Stimulated activated CD4-positive, alpha-beta T cell treated with anti-CD3 and anti-CD28 coated beads, Interleukin-4, amount 100 ng/mL, for 24 hours (primary cell): ENCODE measurements at regions not wholly inside any gene's neighbourhood (a gene's known extent, or its start where the extent isn't known, plus 50 kb on each side); places are given as distances from the start of the nearest gene placed in this dataset.
"Not testable (repeated sequence)": the region's sequence is repeated elsewhere in the genome, so short reads cannot be mapped to it uniquely, and the experiment has no call there.

Source experiments
- DNase-seq: peaks from one replicate; pipeline ENCODE4 v3.0.0-alpha.2; 2020

DNA sequence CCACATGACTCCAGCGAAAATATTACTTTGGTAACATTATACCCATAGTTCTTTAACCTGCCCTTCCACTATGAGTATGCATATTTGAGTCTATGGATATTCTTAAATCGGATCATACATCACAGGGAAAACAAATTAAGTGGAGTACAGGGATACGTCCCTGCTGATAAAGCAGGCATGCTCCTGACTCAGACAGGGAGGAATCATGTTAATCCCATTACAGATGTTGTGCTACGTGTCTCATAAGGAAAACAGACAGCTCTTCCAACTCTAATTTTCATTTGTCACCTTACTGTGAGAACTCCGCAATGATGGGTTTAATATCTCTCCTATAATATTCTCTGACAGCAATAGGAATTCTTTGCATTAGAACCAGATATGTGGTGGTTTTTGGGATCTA, 469.5 kb upstream of the POM121L12 start:
- no peak for DNase-seq

DNA sequence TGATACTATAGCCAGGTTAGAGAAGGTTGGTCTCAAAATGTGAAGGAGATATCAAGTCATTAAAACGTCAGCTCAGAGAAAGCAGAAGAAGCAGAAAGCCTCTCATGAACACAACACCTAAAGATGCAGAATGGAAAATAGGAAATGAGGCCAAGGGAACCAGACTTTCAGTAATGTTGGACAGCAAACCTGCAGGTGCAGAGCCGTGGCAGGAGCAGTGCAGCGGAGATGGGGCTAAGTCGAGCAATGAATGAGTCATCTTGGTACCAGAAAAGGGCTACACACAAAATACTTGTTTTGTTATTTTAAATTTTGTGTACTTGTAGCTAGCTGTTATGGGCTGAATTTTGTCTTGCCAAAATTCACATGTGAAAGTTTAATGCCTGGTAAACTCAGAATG, 479.6 kb upstream of the POM121L12 start:
- DNase-seq = no peak

DNA sequence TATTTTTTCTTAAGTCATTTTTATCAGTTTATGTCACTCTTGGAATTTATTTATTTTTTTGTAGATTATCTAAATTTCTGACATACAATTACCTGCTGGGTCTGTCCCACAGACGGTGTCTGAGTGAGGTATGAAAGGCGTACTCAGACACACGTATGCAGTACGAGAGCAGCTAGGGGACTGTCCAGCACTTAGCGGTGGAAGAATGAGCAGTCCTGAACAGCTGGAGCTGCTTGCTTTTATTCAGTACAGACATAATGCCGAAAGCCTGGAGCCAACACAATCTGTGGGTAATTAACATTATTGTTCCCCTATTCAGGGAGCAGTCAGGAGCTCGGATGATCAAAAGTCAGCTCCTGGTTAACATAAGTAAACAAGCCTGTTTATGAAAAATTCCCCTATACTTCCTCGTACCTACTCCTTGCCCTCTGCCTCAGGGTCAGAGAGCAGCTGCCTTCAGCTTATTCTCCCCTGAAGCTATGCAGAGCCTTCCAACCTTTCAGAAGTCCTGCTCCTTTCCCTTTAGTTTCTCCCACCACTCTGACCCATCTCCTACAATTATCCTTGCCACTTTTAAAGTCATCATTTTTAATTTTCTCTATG, 488.0 kb upstream of the POM121L12 start:
- no peak for DNase-seq

DNA sequence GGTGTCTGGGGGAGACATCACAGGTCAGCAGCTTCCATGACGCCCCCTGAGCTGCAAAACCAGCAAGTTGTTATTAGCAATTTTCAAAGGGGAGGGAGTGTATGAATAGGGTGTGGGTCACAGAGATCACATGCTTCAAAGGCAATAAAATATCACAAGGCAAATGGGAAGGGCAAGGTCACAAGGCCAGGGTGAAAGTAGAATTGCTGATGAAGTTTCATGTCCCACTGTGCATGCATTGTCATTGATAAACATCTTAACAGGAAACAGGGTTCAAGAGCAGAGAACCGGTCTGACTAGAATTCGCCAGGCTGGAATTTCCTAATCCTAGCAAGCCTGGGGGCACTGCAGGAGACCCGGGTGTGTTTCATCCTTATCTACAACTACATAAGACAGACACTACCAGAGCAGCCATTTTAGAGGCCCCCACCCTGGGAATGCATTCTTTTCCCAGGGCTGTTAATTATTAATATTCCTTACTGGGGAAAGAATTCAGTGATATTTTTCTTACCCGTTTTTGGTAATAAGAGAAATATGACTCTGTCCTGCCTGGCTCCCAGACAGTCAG, 494.2 kb upstream of the POM121L12 start:
- DNase-seq = not testable (repeated sequence)

DNA sequence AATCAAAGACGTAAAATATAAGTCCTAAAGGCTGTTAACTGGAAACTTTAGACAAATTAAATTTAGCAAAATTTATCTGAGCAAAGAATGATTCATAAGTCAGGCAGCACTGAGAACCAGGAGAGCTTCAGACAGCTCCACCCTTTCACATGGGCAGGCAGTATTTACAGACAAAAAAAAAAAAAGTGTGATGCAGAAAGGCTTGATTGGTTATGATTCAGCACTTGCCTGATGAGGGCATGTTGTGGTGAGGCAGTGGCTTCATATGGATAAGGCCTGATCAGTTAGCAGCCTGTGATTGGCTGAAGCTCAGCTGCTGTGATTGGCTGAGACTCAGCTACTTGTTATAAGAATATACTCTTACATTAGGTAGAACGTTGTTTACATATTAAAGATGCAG, 495.4 kb upstream of the POM121L12 start:
- no peak for DNase-seq

DNA sequence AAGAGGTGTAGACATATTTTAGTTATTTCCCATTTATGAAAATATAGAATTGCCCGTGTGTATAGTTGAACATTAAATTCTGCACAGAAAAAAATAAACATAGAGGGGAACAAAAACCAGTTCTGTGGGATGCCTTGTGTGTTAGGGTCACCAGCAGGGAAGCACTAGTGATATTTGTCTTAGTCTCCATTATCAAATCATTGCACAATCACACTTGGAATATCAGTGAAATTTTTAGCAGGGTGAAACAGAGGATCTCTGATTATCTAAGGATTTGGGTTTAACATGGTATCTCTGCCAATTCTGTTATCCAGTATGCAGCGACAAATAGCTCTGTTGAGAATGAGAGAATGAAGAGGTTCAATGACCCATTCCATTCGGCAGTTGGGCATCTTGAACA, 496.0 kb upstream of the POM121L12 start:
- no peak for DNase-seq

DNA sequence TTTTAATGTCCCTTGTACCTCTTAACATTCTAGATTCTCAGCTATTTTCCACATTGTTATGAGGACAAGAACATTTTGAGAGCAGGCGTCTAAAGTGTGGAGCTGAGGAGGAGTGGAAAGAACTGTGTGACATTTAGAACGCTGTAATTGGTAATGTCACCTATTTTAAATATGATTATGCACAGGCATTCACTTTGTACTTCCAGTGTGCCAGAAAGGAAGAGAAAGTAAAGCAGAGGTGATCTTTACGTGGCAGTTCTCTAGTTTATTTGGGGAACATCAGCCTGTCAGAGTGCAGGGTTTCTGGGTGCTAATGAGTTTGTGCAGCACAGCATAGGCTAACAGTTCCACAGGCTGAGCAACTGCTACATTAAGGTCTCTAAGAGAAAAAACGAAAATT, 498.4 kb upstream of the POM121L12 start:
- DNase-seq = no peak

DNA sequence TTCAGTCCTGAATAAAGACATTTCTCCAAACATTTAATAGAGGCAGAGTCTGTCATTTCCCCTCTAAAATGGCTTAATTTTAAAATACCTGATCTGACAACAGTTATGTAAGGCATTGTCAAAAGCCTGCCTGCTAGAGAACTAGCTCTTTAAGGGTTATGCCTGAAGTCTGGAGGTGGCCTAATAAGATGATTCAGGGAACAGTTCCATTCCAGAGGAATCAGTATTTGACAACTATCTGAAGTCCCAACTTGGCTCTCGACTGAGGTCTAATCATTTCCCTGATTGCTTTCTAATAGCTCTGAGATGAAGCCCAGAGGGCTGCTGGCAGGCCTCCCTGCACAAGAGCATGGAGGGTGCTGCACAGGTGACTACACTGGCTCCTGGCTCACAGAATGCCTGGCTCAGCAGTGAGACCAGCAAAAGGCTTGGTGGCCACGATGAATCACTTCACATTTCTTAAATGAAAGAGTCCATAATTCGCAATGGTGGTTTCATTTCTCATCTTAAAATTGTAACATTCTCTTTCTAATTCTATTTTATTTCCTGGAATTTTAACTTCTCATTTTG, 509.6 kb upstream of the POM121L12 start:
- no peak for DNase-seq

DNA sequence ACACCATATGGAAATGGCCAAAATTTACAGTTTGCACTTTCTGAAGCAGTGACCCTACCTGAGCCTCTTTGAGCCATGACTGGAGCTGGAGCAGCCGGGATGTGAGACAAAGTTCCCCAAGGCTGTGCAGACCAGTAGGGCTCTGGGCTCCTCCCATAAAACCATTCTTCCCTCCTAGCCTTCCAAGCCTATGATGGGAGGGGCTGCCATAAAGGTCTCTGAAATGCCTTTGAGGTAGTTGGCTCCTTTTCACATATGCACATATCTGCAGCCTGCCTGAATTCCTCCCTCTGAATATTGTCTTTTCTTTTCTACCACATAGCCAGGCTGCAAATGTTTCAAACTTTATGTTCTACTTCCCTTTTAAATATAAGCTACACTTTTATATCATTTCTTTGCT, 516.6 kb upstream of the POM121L12 start:
- DNase-seq = no peak

DNA sequence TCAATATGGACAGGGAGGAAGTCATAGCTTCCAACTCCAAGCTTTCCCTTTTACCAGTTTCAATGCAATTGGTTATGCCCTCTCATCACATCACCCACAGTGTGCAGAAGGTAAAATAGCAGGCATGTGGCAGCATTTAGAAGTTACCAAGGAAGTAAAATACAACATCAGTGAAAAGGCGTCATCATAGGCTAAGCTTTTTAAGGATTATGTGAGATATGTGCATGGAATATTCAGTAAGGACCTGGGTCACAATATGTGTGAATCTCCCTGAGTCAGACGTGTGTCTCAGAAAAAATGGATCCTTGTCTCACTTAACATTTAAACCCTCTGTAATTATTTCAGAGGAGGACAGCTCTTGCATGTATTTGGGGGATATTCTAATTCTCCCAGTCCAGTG, 522.8 kb upstream of the POM121L12 start:
- no peak for DNase-seq

DNA sequence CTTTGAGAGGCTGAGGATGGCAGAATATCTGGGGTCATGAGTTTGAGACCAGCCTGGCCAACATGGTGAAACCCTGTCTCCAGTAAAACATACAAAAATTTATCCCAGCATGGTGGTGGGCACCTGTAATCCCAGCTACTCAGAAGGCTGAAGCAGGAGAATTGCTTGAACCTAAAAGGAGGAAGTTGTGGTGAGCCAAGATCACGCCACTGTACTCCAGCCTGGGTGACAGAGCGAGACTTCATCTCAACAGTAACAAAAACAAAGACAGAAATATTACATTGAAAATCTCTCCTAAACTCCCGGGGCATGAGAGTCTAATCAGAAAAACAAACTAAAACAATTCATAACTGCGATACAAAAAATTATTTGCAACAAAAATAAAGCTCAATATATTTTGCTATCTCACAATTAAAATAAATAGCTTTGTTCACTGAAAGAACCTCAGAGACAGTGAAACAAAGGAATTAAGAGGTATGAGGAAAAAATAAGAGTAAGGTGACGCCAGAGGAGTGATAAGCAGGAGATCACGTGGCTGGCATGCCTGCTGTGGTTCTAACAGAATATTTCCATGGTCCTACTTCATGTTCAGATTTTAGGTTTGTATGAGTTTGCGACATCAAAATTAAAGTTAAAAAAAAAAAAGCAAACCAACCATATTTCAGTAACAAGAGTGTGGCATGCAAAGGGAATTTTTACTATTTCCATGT, 527.7 kb upstream of the POM121L12 start:
- no peak for DNase-seq

DNA sequence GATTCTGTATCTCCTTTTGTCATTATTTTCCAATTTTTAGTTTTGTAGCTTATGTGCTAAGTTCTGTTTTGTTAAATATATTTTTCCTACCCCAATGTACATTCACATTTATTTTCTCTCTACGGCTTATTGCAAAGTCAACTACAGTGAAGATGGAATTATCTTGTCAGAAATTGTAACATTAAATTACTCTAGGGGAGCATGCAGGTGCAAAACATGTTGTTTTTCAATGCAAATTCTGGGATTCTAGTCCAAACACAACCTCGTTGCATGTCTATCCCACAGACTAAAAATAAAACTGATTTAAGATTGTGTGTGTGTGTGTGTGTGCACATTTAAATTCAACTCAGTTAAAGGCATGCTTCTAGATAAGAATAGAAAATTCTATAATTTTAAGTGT, 529.1 kb upstream of the POM121L12 start:
- no peak for DNase-seq

DNA sequence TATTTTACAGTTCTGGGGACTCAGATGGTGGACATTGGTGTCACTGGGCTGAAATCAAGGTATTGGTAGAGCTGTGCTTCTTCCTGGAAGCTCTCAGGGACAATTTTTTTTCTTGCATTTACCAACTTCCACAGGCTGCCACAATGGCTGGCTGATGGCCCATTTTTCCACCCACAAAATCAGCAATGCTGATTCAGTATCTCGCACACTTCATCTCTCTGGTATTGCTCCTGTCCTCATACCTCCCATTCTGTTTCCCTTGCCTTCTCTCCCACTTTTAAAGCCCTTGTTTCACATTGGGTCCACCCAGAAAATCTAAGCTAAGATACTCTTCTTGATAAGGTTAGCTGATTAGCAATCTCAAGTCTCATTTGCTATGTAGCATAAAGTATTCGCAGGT, 530.9 kb upstream of the POM121L12 start:
- DNase-seq = no peak

DNA sequence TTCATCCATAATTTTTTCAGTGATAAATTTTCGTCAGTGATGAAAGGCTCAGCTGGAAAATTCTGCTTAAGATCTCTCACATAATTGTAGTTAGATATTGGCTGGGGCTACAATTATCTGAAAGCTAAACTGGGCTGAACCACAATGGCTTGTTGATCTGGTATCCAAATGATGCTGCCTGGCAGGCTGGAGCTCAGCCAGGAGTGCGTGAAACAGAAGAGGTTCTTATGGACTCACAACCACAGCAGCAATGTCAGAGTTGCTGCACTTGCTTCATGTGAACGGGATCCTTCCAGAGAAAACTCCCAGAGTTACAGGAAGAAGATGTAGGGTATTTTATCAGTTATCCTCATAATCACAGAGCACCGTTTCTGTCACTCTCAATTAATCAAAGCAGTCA, 533.2 kb upstream of the POM121L12 start:
- DNase-seq = no peak

DNA sequence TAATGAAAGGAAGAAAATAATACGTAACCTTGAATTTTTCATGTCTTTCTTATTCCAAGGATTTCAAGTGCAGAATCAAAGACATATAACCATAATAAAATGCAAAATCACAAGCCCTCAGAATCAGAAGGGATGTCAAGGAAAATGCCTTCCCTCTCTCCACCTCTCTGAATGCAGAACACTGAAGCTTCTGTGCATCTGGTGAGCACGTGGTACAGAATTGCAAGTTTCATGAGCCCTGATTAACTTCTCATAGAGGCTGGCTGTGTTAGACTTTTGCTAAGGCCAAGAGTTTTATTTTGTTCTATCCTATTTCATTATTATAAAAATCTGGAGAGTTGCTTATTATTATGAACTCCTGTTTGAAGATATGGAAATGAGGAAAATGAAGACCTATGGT, 533.7 kb upstream of the POM121L12 start:
- no peak for DNase-seq

DNA sequence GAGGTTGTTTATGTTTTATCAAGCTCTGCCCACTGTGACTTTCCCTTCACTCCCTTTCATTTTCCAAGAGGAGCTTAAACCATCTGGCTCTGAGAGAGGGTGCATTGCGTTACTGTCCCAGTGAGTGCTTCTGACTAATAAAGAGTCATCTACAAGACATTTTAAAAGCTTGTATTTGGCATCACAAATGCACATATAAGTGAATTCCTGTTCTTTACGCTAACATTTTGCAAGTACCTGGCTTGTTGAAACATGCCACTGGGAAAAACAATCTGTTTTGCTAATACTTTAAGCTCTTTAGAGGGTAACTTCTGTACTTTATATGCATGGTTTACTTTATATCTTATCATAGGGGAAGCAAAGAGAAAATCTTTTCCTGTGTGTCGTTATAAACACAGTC, 534.6 kb upstream of the POM121L12 start:
- DNase-seq = no peak

DNA sequence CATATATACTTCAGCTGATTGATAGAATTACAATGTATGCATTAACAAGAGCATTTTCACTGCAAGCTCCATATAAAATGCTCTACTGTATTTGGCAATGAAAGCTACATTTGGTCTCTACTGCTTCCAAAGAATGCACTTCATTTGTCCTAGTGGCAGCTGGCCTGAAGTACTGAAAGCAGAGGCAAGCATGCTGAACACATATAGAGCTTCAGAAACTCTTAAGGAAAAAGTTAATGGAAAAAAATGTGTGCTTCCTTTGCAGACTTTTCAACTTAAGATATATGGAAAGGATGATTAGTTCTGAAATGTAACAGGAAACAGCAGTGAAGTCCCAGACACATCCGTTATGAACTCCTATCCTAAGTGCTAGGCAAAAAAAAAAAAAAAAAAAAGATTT, 537.1 kb upstream of the POM121L12 start:
- no peak for DNase-seq

DNA sequence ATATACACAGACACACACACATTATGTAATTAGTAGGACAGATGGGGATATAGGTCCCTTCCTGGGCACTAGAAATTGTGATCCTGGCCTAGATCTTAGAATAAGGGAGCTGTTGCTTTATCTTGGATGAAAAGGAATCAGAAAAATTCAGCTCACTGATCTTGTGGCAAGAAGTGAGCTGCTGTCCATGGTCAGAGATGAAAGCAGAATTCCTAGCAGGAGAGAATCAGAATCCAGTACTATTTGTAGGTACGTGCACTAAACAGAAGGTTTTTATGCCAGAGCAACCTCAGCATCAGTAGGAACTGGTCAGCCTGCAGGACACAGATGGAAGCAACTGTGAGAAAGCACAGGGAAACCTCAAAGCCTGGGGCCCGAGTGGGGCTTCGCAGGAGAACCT, 549.2 kb upstream of the POM121L12 start:
- DNase-seq = no peak

DNA sequence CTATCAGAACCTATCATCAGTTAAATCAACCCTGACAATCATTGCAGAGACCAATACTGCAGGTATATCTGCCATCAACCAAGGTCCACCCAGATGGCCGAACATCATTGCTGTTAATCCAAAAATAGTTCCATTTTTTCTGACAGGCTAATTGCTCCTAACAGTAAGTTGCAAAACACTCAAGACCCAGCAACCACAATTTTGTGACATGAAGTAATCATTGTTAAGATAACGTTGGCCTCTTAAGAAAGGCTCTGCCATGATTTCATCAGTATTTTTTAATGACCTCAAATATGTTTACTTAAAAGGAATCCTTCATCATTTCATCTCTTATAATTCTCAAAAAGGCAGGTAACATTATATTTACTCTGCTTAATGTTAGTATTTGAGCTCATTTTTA, 553.4 kb upstream of the POM121L12 start:
- no peak for DNase-seq

DNA sequence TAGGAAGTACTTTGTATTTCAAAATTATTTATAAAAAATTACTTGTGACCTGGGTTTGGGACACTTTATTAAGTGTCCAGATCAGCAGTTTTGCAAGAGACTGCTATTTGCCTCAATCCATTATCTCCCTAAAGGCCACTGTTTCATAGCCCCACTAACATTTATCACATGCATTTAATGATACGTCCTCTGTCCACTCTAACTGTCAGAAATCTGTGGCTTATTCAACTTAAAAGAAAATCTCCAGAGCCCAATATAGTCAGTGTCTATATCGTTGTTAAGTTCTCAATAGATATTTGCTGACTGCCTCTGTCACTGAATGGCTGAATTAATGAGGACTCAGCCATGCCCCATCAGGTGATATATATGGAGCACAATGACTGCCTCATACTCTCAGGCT, 553.9 kb upstream of the POM121L12 start:
- DNase-seq = no peak

DNA sequence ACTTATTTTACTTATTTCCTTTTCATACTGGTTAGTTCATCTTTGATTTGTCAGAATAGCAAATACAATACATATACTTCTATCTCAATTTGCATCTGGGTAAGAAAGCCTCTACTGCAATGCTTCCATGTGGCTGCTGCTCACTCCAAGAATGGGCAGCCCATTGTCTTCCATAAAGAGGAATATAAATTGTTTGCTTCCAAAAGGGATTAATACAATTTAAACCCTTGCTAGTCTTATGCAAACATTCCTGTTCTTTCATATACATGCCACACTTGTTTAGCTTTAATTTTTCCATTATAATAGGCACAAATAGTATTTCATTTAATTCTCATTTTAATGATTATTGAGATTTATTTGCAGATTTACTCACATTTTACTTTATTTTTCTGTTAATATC, 555.4 kb upstream of the POM121L12 start:
- no peak for DNase-seq

DNA sequence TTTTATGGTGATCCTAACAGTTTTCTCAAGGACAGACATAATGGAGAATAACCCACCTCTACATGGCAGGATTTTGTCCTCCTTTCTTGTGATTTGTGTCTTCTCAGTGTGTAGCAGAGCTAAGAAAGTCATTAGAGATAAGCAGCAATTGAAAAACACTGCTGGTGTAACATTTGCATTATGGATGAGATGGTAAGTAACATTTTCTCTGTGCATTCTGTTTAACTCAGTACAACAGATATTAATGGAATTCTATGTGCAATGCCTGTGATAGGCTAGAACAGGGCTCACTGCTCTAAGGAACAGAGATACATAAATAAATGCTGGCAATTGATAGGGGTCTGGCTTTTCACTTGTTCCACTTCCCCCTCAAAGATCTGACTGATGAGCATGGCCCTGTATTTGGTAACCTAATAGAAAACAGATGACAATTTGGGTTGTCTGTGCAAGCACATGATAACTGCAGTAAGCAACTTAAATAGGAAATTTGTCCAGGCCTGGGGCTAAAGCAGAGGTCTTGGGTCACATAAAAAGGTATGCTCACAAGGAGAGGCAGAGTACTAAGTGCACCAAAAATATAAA, 560.3 kb upstream of the POM121L12 start:
- DNase-seq = no peak

DNA sequence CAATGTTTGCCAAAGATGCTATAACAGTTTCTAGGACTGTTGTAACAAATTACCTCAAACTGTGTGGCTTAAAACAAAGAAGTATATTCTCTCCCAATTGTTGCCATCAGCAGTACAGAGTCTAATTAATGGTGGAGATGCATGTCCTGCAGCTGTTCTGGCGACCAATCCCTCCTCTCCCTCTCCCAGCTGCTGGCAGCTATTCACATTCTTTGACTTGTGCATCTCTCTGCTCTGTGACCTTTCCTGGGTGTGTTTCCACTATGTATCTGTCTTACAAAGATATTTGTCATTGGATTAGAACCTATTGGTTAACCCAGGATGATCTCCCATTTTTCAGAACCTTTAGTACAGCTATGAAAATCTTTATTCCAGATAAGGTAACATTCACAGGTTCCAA, 561.7 kb upstream of the POM121L12 start:
- no peak for DNase-seq

DNA sequence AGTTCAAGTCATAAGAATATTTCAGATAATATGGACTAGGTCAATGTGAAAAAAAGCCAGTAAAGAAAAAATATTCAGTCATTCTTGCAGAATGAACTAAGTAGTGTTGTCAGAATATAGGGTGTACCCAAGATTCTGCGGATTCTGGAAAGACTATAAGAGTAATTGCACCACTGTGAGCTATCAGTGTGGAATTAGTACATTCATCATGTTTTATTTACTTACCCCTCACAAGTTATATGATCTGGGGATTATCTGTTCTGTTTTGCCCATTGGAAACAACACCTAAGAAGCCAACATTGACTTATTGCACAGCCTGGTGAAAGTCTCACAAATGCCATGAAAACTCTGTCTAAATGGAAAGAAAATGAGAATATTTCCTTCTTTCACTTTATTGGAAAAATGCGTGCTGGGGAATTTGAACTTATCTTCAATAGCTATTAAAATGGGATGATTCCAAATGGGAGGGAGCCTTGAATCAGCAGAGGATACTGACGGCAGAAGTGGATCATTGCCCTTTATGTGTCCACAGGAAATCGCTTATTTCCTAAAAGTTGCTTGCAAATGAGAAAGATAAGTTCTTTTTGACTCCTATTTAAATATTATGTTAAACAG, 563.3 kb upstream of the POM121L12 start:
- DNase-seq = no peak
